Brain microvascular endothelial cell (primary cell): ENCODE measurements at regions not wholly inside any gene's neighbourhood (a gene's known extent, or its start where the extent isn't known, plus 50 kb on each side); places are given as distances from the start of the nearest gene placed in this dataset.
"Not testable (repeated sequence)": the region's sequence is repeated elsewhere in the genome, so short reads cannot be mapped to it uniquely, and the experiment has no call there.

Experiments used
- DNase-seq: peaks from one replicate; pipeline ENCODE4 v3.0.0-alpha.2; 2020
- H3K27ac ChIP-seq: fragments of 250-450 bp; sonication (Bioruptor Pico); 2 replicates; pipeline ENCODE4 v1.5.1; 2020; ENCODE audit warnings: mild to moderate bottlenecking, moderate library complexity
- H3K27me3 ChIP-seq: fragments of 250-450 bp; sonication (Bioruptor Pico); replicated peaks from 2 replicates; pipeline ENCODE4 v1.5.1; 2020; ENCODE audit warnings: mild to moderate bottlenecking
- H3K36me3 ChIP-seq: fragments of 250-450 bp; sonication (Bioruptor Pico); replicated peaks from 2 replicates; pipeline ENCODE4 v1.5.1; 2020; ENCODE audit warnings: mild to moderate bottlenecking
- H3K4me3 ChIP-seq: 2 replicates; pipeline ENCODE4 v1.5.1; 2011; ENCODE audit warnings: low read depth, mild to moderate bottlenecking, control low read depth, low read length, moderate library complexity
- CTCF ChIP-seq: IDR thresholded peaks from 2 replicates; pipeline ENCODE4 v1.5.1; 2011; ENCODE audit warnings: low read depth, mild to moderate bottlenecking, moderate library complexity, low read length, control low read depth, inconsistent platforms; ENCODE audit errors: missing control alignments
- in situ Hi-C: cut with HindIII; loops from 2 replicates; pipeline ENCODE4 v1.10.0; 2017; ENCODE audit warnings: low sequenced_read_pairs, low pct_ligation_motif_present

- no peak for TF ChIP-seq CTCF
- H3K36me3 ChIP-seq, result no peaks in the 10 kb centered on the region
- H3K27me3 ChIP-seq, result no peaks in the 10 kb centered on the region
- in situ Hi-C loops, result no loop called here
- DNase-seq, result no peak
- H3K27ac ChIP-seq, result no peak overlapping the region
- H3K4me3 ChIP-seq, result no peak overlapping the region
These were observed 786.8 kb upstream of the FBXO33 start for GRCh38 chr14:40219032-40219431.

- no peak for DNase-seq
- Histone ChIP-seq H3K36me3 (no peaks in the 10 kb centered on the region), H3K4me3 (no peak overlapping the region), H3K27ac (no peak overlapping the region), H3K27me3 (no peaks in the 10 kb centered on the region)
- in situ Hi-C loops, result no loop called here
- no peak for TF ChIP-seq CTCF
These were observed 786.2 kb upstream of the FBXO33 start for GRCh38 chr14:40218282-40218941.

- no peak for DNase-seq
- in situ Hi-C loops, result no loop called here
- no peaks in the 10 kb centered on the region for H3K36me3 ChIP-seq
- H3K27me3 ChIP-seq, result no peaks in the 10 kb centered on the region
- H3K27ac ChIP-seq, result no peak overlapping the region
- H3K4me3 ChIP-seq, result no peak overlapping the region
- no peak for TF ChIP-seq CTCF
These were observed 784.7 kb upstream of the FBXO33 start for GRCh38 chr14:40216976-40217375.

GRCh38 chr14:40216408-40216807, 784.2 kb upstream of the FBXO33 start:
- in situ Hi-C loops, H3K36me3 ChIP-seq: not testable (repeated sequence)

GRCh38 chr14:40213701-40214100, 781.5 kb upstream of the FBXO33 start:
- Histone ChIP-seq H3K27ac (no peak overlapping the region), H3K27me3 (no peaks in the 10 kb centered on the region), H3K4me3 (no peak overlapping the region), H3K36me3 (no peaks in the 10 kb centered on the region)
- DNase-seq, result no peak
- in situ Hi-C loops, result no loop called here
- TF ChIP-seq CTCF, result no peak

More at GRCh38 chr14:40216408-40216807, 784.2 kb upstream of the FBXO33 start:
- not testable (repeated sequence) for H3K4me3 ChIP-seq, H3K27me3 ChIP-seq, H3K27ac ChIP-seq, DNase-seq

- H3K36me3 ChIP-seq, result no peaks in the 10 kb centered on the region
- in situ Hi-C loops, result no loop called here
- no peaks in the 10 kb centered on the region for H3K27me3 ChIP-seq
- no peak for TF ChIP-seq CTCF
- no peak for DNase-seq
- no peak overlapping the region for H3K4me3 ChIP-seq
- no peak overlapping the region for H3K27ac ChIP-seq
These were observed 772.4 kb upstream of the FBXO33 start for GRCh38 chr14:40204441-40205175.
